Endodermal cell (in vitro differentiated cells): ENCODE measurements at regions not wholly inside any gene's neighbourhood (a gene's known extent, or its start where the extent isn't known, plus 50 kb on each side); places are given as distances from the start of the nearest gene placed in this dataset.
"Not testable (repeated sequence)": the region's sequence is repeated elsewhere in the genome, so short reads cannot be mapped to it uniquely, and the experiment has no call there.

ENCODE experiments used
- DNase-seq: peaks from one replicate; pipeline ENCODE4 v3.0.0-alpha.2; 2017
- H3K27ac ChIP-seq: 2 replicates; pipeline ENCODE4 v1.5.1; 2013; ENCODE audit warnings: mild to moderate bottlenecking, low read depth, low read length, moderate library complexity
- H3K27me3 ChIP-seq: 2 replicates; pipeline ENCODE4 v1.6.1; 2013; ENCODE audit warnings: mild to moderate bottlenecking, low read length, moderate library complexity; ENCODE audit not compliant: insufficient read depth, control insufficient read depth, poor library complexity, severe bottlenecking
- H3K36me3 ChIP-seq: 2 replicates; pipeline ENCODE4 v1.7.0; 2013; ENCODE audit warnings: mild to moderate bottlenecking, low read length, moderate library complexity; ENCODE audit not compliant: control insufficient read depth, insufficient read depth
- H3K4me1 ChIP-seq: one replicate; pipeline ENCODE4 v1.7.0; 2013; ENCODE audit warnings: low read length; ENCODE audit not compliant: control insufficient read depth, insufficient read depth
- H3K4me3 ChIP-seq: 2 replicates; pipeline ENCODE4 v1.5.1; 2013; ENCODE audit warnings: mild to moderate bottlenecking, low read length, moderate library complexity
- H3K9ac ChIP-seq: 2 replicates; pipeline ENCODE4 v1.6.1; 2013; ENCODE audit warnings: mild to moderate bottlenecking, low read length, moderate library complexity; ENCODE audit not compliant: poor library complexity, severe bottlenecking; ENCODE audit errors: extremely low read depth
- H3K9me3 ChIP-seq: 2 replicates; pipeline ENCODE4 v1.6.1; 2013; ENCODE audit warnings: mild to moderate bottlenecking, low read length, moderate library complexity; ENCODE audit not compliant: control insufficient read depth
- H3K27ac Mint-ChIP-seq: 2 replicates; pipeline ENCODE4 v1.8.0; 2020; ENCODE audit warnings: mixed read lengths
- H3K27me3 Mint-ChIP-seq: 2 replicates; pipeline ENCODE4 v1.8.0; 2021; ENCODE audit warnings: mild to moderate bottlenecking, mixed read lengths; ENCODE audit not compliant: insufficient read depth
- H3K36me3 Mint-ChIP-seq: 2 replicates; pipeline ENCODE4 v1.8.0; 2020; ENCODE audit warnings: low read depth, mixed read lengths
- H3K4me1 Mint-ChIP-seq: 2 replicates; pipeline ENCODE4 v1.8.0; 2020; ENCODE audit warnings: mixed read lengths
- H3K4me3 Mint-ChIP-seq: 2 replicates; pipeline ENCODE4 v1.8.0; 2020; ENCODE audit warnings: mild to moderate bottlenecking, moderate library complexity, mixed read lengths
- H3K9me3 Mint-ChIP-seq: 2 replicates; pipeline ENCODE4 v1.8.0; 2020; ENCODE audit warnings: mild to moderate bottlenecking, mixed read lengths
- CTCF ChIP-seq: fragments of 200-600 bp; sonication (generic); conservative IDR thresholded peaks from 2 replicates; pipeline ENCODE4 v1.5.0; 2021; ENCODE audit warnings: antibody characterized with exemption, mild to moderate bottlenecking
- WGBS, 2 experiments: methylation state at CpG; one replicate each; pipeline versions ENCODE4 v1.1.5 to v1.1.7; 2013; ENCODE audit warnings: missing lambda C conversion rate in 2 of 2, mixed read lengths in 1 of 2; ENCODE audit not compliant: insufficient coverage in 1 of 2, insufficient read length in 1 of 2; 5-methylcytosine and 5-hydroxymethylcytosine counted together

GRCh38 chr10:38390725-38391124 lies 296.6 kb downstream of the ZNF37A start:
- TF ChIP-seq CTCF, result peak; percentile 46
- WGBS, 2 experiments, result 60 to 97% methylated on average over 1 to 2 of the region's 3 CpGs
- peaks cover 21% of the 10 kb centered on the region for H3K9me3 Mint-ChIP-seq

GRCh38 chr10:38395465-38395864 lies 301.3 kb downstream of the ZNF37A start:
- H3K4me3 ChIP-seq, H3K4me3 Mint-ChIP-seq, H3K27me3 ChIP-seq, H3K9ac ChIP-seq, H3K4me1 Mint-ChIP-seq, H3K9me3 ChIP-seq, H3K27ac Mint-ChIP-seq, H3K4me1 ChIP-seq, H3K36me3 Mint-ChIP-seq, DNase-seq, H3K27ac ChIP-seq, H3K36me3 ChIP-seq, H3K27me3 Mint-ChIP-seq: not testable (repeated sequence)
- WGBS, 2 experiments, result 71% methylated on average over 1 of the region's 1 CpG; no CpG with 5 or more reads in 1 of the 2 experiments
- peaks cover 14% of the 10 kb centered on the region for H3K9me3 Mint-ChIP-seq

More at GRCh38 chr10:38390725-38391124, 296.6 kb downstream of the ZNF37A start:
- H3K4me3 Mint-ChIP-seq, H3K27ac ChIP-seq, H3K27ac Mint-ChIP-seq, H3K36me3 Mint-ChIP-seq, DNase-seq, H3K4me1 ChIP-seq, H3K9me3 ChIP-seq, H3K9ac ChIP-seq, H3K27me3 ChIP-seq, H3K4me3 ChIP-seq, H3K27me3 Mint-ChIP-seq, H3K4me1 Mint-ChIP-seq, H3K36me3 ChIP-seq: not testable (repeated sequence)

GRCh38 chr10:38396178-38396954 lies 302.2 kb downstream of the ZNF37A start:
- whole genome bisulfite sequencing, 2 experiments, result 40% methylated on average over 1 of the region's 2 CpGs; no CpG with 5 or more reads in 1 of the 2 experiments
- H3K4me1 Mint-ChIP-seq, H3K27me3 ChIP-seq, H3K27ac ChIP-seq, H3K9me3 Mint-ChIP-seq, H3K4me1 ChIP-seq, H3K36me3 Mint-ChIP-seq, H3K9ac ChIP-seq, H3K27me3 Mint-ChIP-seq, H3K4me3 ChIP-seq, H3K27ac Mint-ChIP-seq, H3K9me3 ChIP-seq, H3K4me3 Mint-ChIP-seq, DNase-seq, H3K36me3 ChIP-seq: not testable (repeated sequence)

GRCh38 chr10:38401565-38401964 lies 307.4 kb downstream of the ZNF37A start:
- H3K4me1 Mint-ChIP-seq, result not testable (repeated sequence)
- H3K9me3 Mint-ChIP-seq, result peaks cover 17% of the 10 kb centered on the region

GRCh38 chr10:38402442-38403346 lies 308.6 kb downstream of the ZNF37A start:
- not testable (repeated sequence) for H3K36me3 ChIP-seq, H3K4me1 ChIP-seq, H3K27me3 ChIP-seq, DNase-seq, H3K9me3 ChIP-seq, H3K9ac ChIP-seq, H3K4me1 Mint-ChIP-seq, H3K36me3 Mint-ChIP-seq, H3K4me3 ChIP-seq, H3K27me3 Mint-ChIP-seq, H3K27ac ChIP-seq
- Mint-ChIP-seq H3K9me3 (peaks cover 17% of the 10 kb centered on the region), H3K4me3 (peak overlapping the region; percentile 72), H3K27ac (peak overlapping the region; percentile 97)
- WGBS, 2 experiments, result 63 to 75% methylated on average over 18 to 108 of the region's 110 CpGs

More at GRCh38 chr10:38401565-38401964, 307.4 kb downstream of the ZNF37A start:
- H3K9ac ChIP-seq, H3K27me3 ChIP-seq, H3K36me3 ChIP-seq, H3K9me3 ChIP-seq, H3K27me3 Mint-ChIP-seq, H3K27ac Mint-ChIP-seq, DNase-seq, H3K4me1 ChIP-seq, H3K36me3 Mint-ChIP-seq, H3K4me3 ChIP-seq, H3K27ac ChIP-seq: not testable (repeated sequence)
- H3K4me3 Mint-ChIP-seq, result peak overlapping the region; percentile 72
- 80 to 89% methylated on average over 10 to 13 of the region's 13 CpGs for WGBS, 2 experiments
